Prostate gland (tissue), 2 donors: ENCODE measurements at regions not wholly inside any gene's neighbourhood (a gene's known extent, or its start where the extent isn't known, plus 50 kb on each side); places are given as distances from the start of the nearest gene placed in this dataset.

Experiments used
- DNase-seq: peaks from one replicate; pipeline ENCODE4 v3.0.0-alpha.2; 2019; ENCODE audit warnings: low spot score
- H3K27ac ChIP-seq, 2 donors: fragments of 200-600 bp; sonication (generic); 2 replicates each; pipeline ENCODE4 v1.5.1; 2017 to 2019
- H3K27me3 ChIP-seq: fragments of 200-600 bp; sonication (generic); replicated peaks from 2 replicates; pipeline ENCODE4 v1.5.1; 2019; ENCODE audit not compliant: insufficient read depth
- H3K36me3 ChIP-seq, 2 donors: fragments of 200-600 bp; sonication (generic); 1 replicate in 1 of 2; 2 replicates in 1 of 2; pipeline versions ENCODE4 v1.5.1 to v1.8.1; 2017 to 2019
- H3K4me1 ChIP-seq: fragments of 200-600 bp; sonication (generic); replicated peaks from 2 replicates; pipeline ENCODE4 v1.5.1; 2019
- H3K4me3 ChIP-seq, 2 donors: fragments of 200-600 bp; sonication (generic); 2 replicates each; pipeline ENCODE4 v1.5.1; 2017 to 2019
- H3K9me3 ChIP-seq: fragments of 200-600 bp; sonication (generic); 2 replicates; pipeline ENCODE4 v1.5.1; 2017
- CTCF ChIP-seq, 4 experiments: fragments of 200-600 bp in 2 of 4; fragments of 450-650 bp in 2 of 4; sonication (generic) in 2 of 4; IDR thresholded peaks; 1 replicate in 3 of 4; 2 replicates in 1 of 4; pipeline ENCODE4 v1.5.1; 2016 to 2019; ENCODE audit warnings: antibody characterized with exemption in 4 of 4, mild to moderate bottlenecking in 2 of 4, moderate library complexity in 2 of 4
- POLR2A ChIP-seq: fragments of 450-650 bp; IDR thresholded peaks from one replicate; pipeline ENCODE4 v1.6.1; 2016; ENCODE audit warnings: antibody characterized with exemption, mild to moderate bottlenecking
- POLR2AphosphoS5 ChIP-seq: sonication (generic); formaldehyde crosslinking; IDR thresholded peaks from one replicate; pipeline ENCODE4 v1.6.1; 2017; ENCODE audit warnings: antibody characterized with exemption
- WGBS: methylation state at CpG from one replicate; pipeline ENCODE4 v1.1.5; 2018; 5-methylcytosine and 5-hydroxymethylcytosine counted together
- intact Hi-C: fragments of 100-400 bp; cut with DNase I; formaldehyde crosslinking; loops from one replicate; pipeline ENCODE4 v1.14.2; 2022

DNA sequence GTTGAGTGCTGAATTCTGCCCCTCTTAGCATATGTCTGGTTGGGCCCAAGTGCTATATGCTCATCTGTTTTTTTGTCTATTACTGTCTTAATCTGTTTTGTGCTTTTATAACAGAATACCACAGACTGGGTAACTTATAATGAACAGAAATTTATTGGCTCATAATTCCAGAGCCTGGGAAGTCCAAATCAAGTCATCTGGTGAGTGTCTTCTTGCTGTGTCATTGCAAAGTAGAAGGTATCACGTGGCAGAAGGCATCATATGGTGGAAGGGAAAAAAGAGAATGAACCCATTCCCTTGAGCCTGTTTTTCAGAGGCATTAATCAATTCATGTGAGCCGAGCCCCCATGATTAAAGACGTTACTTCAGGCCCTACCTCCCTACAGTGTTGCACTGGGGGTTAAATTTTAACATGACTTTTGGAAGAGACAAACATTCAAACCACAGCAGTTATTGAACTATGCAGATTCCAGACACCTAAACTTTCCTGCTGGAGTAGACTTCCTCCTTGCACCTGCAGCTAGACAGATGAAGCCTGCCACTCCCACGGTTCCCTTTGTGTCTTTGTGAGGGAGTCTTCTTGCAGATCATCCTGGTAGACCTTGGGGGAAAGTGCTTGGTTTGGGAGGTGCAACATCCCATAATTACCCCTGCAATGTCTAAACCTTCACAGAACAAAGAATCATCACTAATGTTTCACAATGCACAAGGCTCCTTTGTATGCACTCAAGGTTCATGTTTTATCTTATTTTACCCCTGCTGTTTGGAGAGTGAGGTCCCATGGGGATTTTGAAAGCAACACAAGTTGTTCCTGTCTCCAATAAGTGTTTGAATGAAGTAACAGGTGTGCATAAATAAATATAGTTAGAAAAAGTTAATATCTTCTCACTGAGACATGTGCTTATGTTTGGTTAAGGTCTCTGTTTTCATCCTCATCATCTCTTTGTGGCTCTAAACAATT is 64.7 kb upstream of the XCR1 start:
- Histone ChIP-seq H3K4me1 (no peaks in the 10 kb centered on the region), H3K4me3 (no peak overlapping the region), H3K9me3 (no peaks in the 10 kb centered on the region), H3K27ac (no peak overlapping the region), H3K36me3 (no peaks in the 10 kb centered on the region), H3K27me3 (no peaks in the 10 kb centered on the region)
- intact Hi-C loops = no loop called here
- TF ChIP-seq POLR2AphosphoS5 = no peak
- TF ChIP-seq POLR2A = no peak
- 69% methylated on average over 4 of the region's 4 CpGs for WGBS
- no peak for DNase-seq

DNA sequence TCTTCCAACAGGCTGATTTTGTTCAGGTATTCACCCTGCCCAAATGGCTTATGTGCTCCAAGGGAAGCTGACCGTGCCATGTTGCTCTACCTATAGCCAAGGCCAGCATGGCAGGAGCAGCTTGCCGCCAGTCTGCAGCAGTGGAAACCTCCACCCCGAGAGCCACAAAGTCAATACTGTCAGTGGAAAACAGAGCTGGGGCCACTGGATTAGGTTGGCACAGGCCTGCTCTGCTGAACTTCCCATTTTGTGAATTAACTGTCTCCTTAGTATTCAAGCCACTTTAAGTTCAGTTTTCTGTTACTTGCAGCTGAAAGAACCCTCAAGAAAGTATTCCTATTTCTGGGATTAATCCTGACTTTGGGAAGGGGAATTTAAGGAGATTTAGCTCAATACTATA is 63.8 kb upstream of the XCR1 start:
- 82% methylated on average over 3 of the region's 3 CpGs for WGBS
- no peaks in the 10 kb centered on the region for H3K9me3 ChIP-seq
- no peak for DNase-seq
- TF ChIP-seq POLR2A (no peak), POLR2AphosphoS5 (no peak), CTCF (IDR thresholded peaks at IDR 0.05) (no peak)
- no peaks in the 10 kb centered on the region for H3K4me1 ChIP-seq
- H3K36me3 ChIP-seq = no peaks in the 10 kb centered on the region
- intact Hi-C loops = no loop called here
- no peaks in the 10 kb centered on the region for H3K27me3 ChIP-seq
- no peak overlapping the region for H3K27ac ChIP-seq
- H3K4me3 ChIP-seq = no peak overlapping the region

GRCh38 chr3:46090161-46090591 is 62.9 kb upstream of the XCR1 start:
- H3K9me3 ChIP-seq = no peaks in the 10 kb centered on the region
- no peak for DNase-seq
- H3K27me3 ChIP-seq = no peaks in the 10 kb centered on the region
- intact Hi-C loops = no loop called here
- 83% methylated on average over 4 of the region's 4 CpGs for WGBS
- H3K36me3 ChIP-seq = no peaks in the 10 kb centered on the region
- no peak overlapping the region for H3K27ac ChIP-seq
- H3K4me3 ChIP-seq = no peak overlapping the region
- no peaks in the 10 kb centered on the region for H3K4me1 ChIP-seq
- TF ChIP-seq POLR2AphosphoS5 (no peak), POLR2A (no peak), CTCF (IDR thresholded peaks at IDR 0.05) (no peak)

GRCh38 chr3:46089237-46090011 is 62.1 kb upstream of the XCR1 start:
- intact Hi-C loops = loop anchor here (5.0 kb wide), 1 partner anchor 353 kb away; no protein-coding TSS in a partner anchor
- Histone ChIP-seq H3K27me3 (no peaks in the 10 kb centered on the region), H3K36me3 (no peaks in the 10 kb centered on the region), H3K27ac (no peak overlapping the region), H3K4me1 (no peaks in the 10 kb centered on the region), H3K9me3 (no peaks in the 10 kb centered on the region), H3K4me3 (no peak overlapping the region)
- no peak for DNase-seq
- 86% methylated on average over 5 of the region's 5 CpGs for WGBS
- TF ChIP-seq POLR2AphosphoS5 = no peak
- TF ChIP-seq POLR2A = no peak
- no peak for TF ChIP-seq CTCF (IDR thresholded peaks at IDR 0.05)

- intact Hi-C loops = loop anchor here (5.0 kb wide), 1 partner anchor 354 kb away; no protein-coding TSS in a partner anchor
- Histone ChIP-seq H3K36me3 (no peaks in the 10 kb centered on the region), H3K4me3 (no peak overlapping the region), H3K4me1 (no peaks in the 10 kb centered on the region), H3K9me3 (no peaks in the 10 kb centered on the region), H3K27me3 (no peaks in the 10 kb centered on the region), H3K27ac (no peak overlapping the region)
- no peak for DNase-seq
- no peak for TF ChIP-seq CTCF (IDR thresholded peaks at IDR 0.05)
- no peak for TF ChIP-seq POLR2A
- TF ChIP-seq POLR2AphosphoS5 = no peak
- 77% methylated on average over 3 of the region's 3 CpGs for WGBS
These were observed 60.6 kb upstream of the XCR1 start for GRCh38 chr3:46087871-46088270.
